IMR-90 (cell line): ENCODE measurements at regions not wholly inside any gene's neighbourhood (a gene's known extent, or its start where the extent isn't known, plus 50 kb on each side); places are given as distances from the start of the nearest gene placed in this dataset.

Experiments used
- MAZ ChIP-seq: IDR thresholded peaks from 2 replicates; pipeline ENCODE4 v1.6.1; 2012; ENCODE audit warnings: low read depth, mild to moderate bottlenecking, low read length, improper control_type of control experiment, moderate library complexity, borderline replicate concordance
- MXI1 ChIP-seq: IDR thresholded peaks from 2 replicates; pipeline ENCODE4 v1.6.1; 2012; ENCODE audit warnings: low read depth, mild to moderate bottlenecking, low read length, moderate library complexity, borderline replicate concordance
- NFE2L2 ChIP-seq: fragments of 150-350 bp; IDR thresholded peaks from 2 replicates; pipeline ENCODE4 v1.6.1; 2016; ENCODE audit warnings: low read depth, mild to moderate bottlenecking, low read length
- POLR2A ChIP-seq: IDR thresholded peaks from 2 replicates; pipeline ENCODE4 v1.6.1; 2012; ENCODE audit warnings: mild to moderate bottlenecking, low read depth, low read length
- RAD21 ChIP-seq: IDR thresholded peaks from 2 replicates; pipeline ENCODE4 v1.6.1; 2012; ENCODE audit warnings: low read length, improper control_type of control experiment
- RFX5 ChIP-seq: IDR thresholded peaks from 2 replicates; pipeline ENCODE4 v1.8.0; 2012; ENCODE audit warnings: low read depth, mild to moderate bottlenecking, low read length, moderate library complexity
- SMC3 ChIP-seq: fragments of 150-350 bp; IDR thresholded peaks from 2 replicates; pipeline ENCODE4 v1.6.1; 2016; ENCODE audit warnings: low read depth, mild to moderate bottlenecking, antibody characterized with exemption, low read length, moderate library complexity
- USF2 ChIP-seq: fragments of 150-350 bp; IDR thresholded peaks from 2 replicates; pipeline ENCODE4 v1.6.1; 2017; ENCODE audit warnings: mild to moderate bottlenecking, antibody characterized with exemption, low read length, low read depth
- TF ChIP-seq, protein P1 (sequence below): conservative IDR thresholded peaks from 2 replicates; pipeline ENCODE4 v1.5.1; 2012; ENCODE audit warnings: mild to moderate bottlenecking, low read depth, low read length, improper control_type of control experiment

DNA sequence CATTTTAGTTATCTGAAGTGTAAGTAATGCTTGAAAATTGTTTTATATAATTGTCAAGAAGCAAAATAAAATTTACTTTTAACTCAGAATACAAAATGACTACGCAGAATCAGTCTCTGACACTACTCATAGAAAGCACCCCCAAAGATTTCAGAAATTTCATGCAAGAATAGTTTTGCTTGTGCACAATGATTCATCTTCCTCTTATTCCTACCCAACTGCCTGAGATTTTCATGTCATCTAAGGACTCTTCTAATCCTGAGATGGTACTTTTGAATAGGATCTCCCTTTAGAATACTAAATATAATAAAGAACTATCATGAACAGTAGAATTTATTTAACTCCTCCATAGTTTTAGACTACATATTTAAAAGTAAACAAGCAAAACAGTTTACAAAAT, 485.3 kb upstream of the MGAT4C start:
- TF ChIP-seq, protein P1, sequence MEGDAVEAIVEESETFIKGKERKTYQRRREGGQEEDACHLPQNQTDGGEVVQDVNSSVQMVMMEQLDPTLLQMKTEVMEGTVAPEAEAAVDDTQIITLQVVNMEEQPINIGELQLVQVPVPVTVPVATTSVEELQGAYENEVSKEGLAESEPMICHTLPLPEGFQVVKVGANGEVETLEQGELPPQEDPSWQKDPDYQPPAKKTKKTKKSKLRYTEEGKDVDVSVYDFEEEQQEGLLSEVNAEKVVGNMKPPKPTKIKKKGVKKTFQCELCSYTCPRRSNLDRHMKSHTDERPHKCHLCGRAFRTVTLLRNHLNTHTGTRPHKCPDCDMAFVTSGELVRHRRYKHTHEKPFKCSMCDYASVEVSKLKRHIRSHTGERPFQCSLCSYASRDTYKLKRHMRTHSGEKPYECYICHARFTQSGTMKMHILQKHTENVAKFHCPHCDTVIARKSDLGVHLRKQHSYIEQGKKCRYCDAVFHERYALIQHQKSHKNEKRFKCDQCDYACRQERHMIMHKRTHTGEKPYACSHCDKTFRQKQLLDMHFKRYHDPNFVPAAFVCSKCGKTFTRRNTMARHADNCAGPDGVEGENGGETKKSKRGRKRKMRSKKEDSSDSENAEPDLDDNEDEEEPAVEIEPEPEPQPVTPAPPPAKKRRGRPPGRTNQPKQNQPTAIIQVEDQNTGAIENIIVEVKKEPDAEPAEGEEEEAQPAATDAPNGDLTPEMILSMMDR: no peak
- TF ChIP-seq RFX5: no peak
- TF ChIP-seq NFE2L2: no peak
- TF ChIP-seq RAD21: no peak
- no peak for TF ChIP-seq POLR2A
- no peak for TF ChIP-seq MAZ
- no peak for TF ChIP-seq SMC3
- TF ChIP-seq MXI1: no peak
- no peak for TF ChIP-seq USF2
